Astrocyte of the spinal cord (primary cell): ENCODE measurements at regions not wholly inside any gene's neighbourhood (a gene's known extent, or its start where the extent isn't known, plus 50 kb on each side); places are given as distances from the start of the nearest gene placed in this dataset.

Source experiments
- DNase-seq: peaks from one replicate; pipeline ENCODE4 v3.0.0; 2011; ENCODE audit warnings: low read depth, low spot score
- H3K4me3 ChIP-seq: 2 replicates; pipeline ENCODE4 v1.5.1; 2011; ENCODE audit warnings: low read depth, mild to moderate bottlenecking, low read length, moderate library complexity
- in situ Hi-C: cut with HindIII; loops from 2 replicates; pipeline ENCODE4 v1.10.0; 2017; ENCODE audit warnings: low sequenced_read_pairs
- TF ChIP-seq, protein P1 (sequence below): IDR thresholded peaks from 2 replicates; pipeline ENCODE4 v1.5.1; 2012; ENCODE audit warnings: low read depth, mild to moderate bottlenecking, low read length, inconsistent platforms

DNA sequence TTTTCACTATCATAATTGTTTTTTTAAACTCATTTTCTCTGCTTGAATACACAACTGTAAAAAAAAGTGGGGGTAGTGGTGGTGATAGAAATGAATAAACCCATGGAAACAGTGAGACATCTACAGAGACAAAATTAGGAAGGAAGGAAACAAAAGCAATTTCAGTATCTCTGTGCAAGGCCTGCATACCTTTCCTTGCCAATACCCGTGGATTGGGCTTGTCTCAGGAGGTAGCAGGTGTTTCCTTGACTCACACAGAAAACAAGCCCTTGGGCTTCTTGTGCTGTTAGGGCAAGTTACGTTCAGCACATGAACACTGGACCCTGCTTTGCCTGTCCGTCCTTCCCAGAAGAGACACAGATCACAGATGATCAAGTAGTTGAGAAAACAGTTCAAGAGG is 372.2 kb downstream of the ZSWIM6 start:
- in situ Hi-C loops = no loop called here
- TF ChIP-seq, protein P1, sequence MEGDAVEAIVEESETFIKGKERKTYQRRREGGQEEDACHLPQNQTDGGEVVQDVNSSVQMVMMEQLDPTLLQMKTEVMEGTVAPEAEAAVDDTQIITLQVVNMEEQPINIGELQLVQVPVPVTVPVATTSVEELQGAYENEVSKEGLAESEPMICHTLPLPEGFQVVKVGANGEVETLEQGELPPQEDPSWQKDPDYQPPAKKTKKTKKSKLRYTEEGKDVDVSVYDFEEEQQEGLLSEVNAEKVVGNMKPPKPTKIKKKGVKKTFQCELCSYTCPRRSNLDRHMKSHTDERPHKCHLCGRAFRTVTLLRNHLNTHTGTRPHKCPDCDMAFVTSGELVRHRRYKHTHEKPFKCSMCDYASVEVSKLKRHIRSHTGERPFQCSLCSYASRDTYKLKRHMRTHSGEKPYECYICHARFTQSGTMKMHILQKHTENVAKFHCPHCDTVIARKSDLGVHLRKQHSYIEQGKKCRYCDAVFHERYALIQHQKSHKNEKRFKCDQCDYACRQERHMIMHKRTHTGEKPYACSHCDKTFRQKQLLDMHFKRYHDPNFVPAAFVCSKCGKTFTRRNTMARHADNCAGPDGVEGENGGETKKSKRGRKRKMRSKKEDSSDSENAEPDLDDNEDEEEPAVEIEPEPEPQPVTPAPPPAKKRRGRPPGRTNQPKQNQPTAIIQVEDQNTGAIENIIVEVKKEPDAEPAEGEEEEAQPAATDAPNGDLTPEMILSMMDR = no peak
- no peak for DNase-seq
- no peak overlapping the region for H3K4me3 ChIP-seq

DNA sequence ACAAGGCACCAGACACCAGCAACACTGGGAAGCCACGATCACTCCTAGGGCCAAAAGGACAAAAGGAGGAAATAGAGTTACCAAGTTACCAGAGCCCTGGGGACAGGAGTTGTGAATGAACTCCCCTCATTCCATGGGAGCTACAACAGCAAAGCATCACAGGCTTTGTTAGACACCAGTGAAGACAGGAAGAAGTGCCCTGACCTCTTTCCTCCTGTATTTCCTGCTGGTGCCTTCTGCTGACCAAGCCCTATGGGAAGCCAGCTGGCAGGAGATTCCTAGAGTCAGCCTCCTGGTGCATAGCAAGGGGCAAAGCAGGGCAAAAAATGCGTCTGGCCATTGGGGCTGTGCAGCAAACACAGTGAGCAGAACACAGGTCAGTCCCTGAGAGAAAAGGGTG is 374.7 kb downstream of the ZSWIM6 start:
- no peak for DNase-seq
- no peak overlapping the region for H3K4me3 ChIP-seq
- TF ChIP-seq, protein P1 = no peak
- in situ Hi-C loops = no loop called here

DNA sequence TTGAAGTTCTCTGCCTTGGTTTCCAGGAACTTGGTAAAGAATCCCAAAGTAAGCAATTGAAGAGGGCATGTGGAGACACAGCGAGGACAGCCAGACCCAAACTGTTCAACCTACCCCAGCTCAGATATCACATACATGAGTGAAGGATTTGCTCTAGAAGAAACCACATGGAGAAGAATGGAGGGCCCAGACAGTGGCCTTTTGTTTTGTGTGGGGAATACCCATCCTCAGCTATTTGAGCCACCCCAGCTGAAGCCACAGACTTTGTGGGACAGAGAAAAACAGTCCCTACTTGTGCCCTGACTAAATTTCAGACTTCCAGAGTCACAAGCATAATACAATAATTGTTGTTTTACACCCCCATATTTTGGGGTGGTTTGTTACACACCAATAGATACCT is 387.1 kb downstream of the ZSWIM6 start:
- in situ Hi-C loops = no loop called here

DNA sequence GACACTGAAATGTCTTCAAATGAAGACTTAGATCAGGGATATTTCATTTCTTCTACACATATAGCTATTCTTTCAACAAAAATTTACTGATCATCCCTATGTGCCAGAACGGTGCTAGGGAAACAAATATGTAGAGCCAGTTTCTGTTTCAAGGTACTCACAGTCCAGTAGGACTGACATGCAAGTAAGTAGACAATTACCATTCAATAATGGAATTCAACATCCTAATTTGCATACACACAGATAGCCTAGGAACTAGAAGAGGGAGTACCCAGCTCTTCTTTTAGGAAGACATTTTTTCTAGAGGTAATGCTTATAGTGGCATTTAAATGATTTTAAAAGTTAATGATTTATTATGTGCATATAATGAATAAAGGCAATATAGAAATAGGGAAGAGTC is 388.8 kb downstream of the ZSWIM6 start:
- TF ChIP-seq, protein P1 = no peak
- H3K4me3 ChIP-seq = no peak overlapping the region
- DNase-seq = no peak
- in situ Hi-C loops = no loop called here

More for the DNA sequence above, 387.1 kb downstream of the ZSWIM6 start:
- DNase-seq = no peak
- TF ChIP-seq, protein P1 = no peak
- H3K4me3 ChIP-seq = no peak overlapping the region

DNA sequence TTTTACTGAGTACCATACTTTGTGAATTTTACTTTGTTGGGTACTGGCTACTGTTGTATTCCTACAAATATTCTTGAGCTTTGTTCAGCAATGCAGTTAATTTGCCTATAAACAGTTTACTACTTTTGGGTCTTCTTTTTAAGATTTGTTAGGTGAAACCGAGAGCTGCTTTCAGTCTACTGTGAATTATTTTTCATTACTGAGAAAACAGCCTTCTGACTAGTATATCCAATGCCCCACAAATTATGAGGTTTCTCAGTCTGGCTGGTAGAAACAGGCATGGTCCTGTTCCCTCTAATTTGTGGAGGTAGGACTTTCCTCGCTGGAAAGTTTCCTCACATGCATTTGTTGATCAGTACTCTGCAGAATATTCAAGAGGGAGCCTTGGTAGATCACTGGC is 392.0 kb downstream of the ZSWIM6 start:
- TF ChIP-seq, protein P1 = no peak
- no peak for DNase-seq
- in situ Hi-C loops = no loop called here
- H3K4me3 ChIP-seq = no peak overlapping the region

DNA sequence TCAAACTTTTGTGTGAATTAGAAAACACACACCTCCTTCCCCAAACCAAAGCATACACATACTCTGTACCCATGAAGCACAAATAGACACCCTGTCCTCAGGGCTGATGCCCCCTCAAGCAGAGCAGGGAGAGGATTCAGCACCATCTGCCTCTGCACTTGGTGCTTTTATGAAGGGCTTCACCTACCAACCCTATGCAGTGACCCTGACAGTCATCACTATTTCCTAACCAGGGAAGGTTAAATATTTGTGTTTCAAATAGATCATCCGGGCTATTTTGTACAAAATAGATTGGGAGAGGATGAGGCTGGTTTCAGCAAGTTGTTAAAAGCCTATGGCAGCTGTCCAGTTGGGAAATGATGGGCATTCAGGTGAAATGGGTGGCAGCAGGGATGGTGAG is 396.2 kb downstream of the ZSWIM6 start:
- no peak overlapping the region for H3K4me3 ChIP-seq
- TF ChIP-seq, protein P1 = no peak
- in situ Hi-C loops = no loop called here
- DNase-seq = no peak

DNA sequence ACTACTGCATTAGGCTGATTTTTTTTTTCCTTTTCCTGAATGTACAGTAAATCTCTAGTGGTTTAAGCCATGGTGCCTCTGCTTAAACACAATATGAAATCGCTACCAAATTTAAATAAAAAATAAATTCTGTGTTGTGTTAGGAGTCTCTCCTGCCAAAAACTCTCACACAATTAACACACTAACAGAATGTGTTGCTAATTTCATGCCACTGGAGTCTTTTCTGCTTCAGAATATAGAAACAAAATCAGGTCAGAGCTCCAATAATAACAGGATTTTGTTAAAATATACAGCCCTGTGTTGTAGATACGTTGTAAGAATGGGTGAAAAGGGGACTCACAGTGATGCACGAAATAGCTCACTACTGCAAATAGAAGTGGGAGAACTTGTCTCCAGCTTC is 398.8 kb downstream of the ZSWIM6 start:
- TF ChIP-seq, protein P1 = no peak
- in situ Hi-C loops = no loop called here

More for the DNA sequence above, 398.8 kb downstream of the ZSWIM6 start:
- no peak for DNase-seq
- no peak overlapping the region for H3K4me3 ChIP-seq
